NCI-H1092 (cell line): ENCODE measurements at regions not wholly inside any gene's neighbourhood (a gene's known extent, or its start where the extent isn't known, plus 50 kb on each side); places are given as distances from the start of the nearest gene placed in this dataset.
"Not testable (repeated sequence)": the region's sequence is repeated elsewhere in the genome, so short reads cannot be mapped to it uniquely, and the experiment has no call there.

Source experiments
- DNase-seq: peaks from one replicate; lab custom pipeline; 2025; lab: John Stamatoyannopoulos, UW

DNA sequence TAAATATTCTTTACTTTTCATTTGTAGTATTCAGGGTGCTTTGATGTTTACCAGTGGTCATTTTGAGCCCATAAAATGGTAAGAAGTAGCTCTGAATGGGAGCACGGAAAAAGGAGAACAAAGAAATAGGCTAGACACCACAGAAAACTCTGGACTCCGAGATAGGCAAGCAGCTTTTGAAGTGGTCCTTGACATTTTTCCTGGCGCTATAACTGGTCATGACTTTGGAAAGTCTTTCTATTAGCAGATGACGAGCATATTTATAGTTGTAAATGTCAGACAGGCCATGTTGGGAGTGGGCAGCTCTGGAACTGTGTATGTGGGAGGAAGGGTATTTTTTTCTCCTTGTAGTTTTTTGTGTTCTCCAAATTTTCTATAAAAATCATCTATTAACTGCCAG, 126.1 kb upstream of the POC5 start:
- no peak for DNase-seq

- DNase-seq: no peak
These were observed 122.3 kb upstream of the POC5 start for GRCh38 chr5:75839547-75839946.

DNA sequence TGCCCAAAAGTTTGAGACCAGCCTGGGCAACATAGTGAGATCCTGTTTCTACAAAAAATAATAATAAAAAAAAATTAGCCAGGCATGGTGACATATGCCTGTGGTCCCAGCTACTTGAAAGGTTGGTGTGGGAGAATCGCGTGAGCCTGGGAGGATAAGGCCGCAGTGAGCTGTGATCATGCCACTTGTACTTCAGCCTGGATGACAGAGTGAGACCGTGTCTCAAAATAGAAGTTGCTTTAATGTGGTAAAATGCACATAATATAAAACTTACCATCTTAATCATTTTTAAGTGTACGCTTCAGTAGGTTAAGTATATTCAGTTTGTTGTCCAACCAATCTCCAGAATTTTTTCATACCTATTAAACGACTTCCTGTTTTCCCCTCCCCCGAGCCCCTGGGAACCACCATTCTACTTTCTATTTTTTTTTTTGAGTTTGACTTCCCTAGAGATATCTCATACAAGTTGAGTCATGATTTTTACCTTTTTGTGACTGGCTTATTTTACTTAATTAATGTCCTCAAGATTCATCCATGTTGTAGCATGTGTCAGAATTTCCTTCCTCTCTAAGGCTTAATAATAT, 120.1 kb upstream of the POC5 start:
- no peak for DNase-seq

DNA sequence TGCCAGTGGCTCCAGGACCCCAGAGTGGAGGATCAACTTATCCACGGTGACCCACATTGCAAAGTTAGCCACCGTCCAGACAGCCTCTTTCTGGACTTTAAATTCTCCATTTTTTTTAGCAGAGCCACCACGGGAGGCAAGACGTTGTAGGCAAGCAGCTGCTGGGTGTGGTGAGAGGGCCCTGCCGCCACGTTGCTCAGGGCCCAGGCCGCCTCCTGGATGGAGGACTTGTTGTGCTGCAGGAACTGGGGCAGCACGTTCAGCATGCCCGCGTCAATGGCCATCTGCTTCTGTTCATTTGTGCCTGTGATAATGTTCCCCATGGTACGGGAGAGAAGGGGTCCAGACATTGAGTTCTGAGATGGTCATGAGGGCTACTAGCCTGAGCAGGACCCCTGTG, 114.3 kb upstream of the POC5 start:
- DNase-seq: no peak

DNA sequence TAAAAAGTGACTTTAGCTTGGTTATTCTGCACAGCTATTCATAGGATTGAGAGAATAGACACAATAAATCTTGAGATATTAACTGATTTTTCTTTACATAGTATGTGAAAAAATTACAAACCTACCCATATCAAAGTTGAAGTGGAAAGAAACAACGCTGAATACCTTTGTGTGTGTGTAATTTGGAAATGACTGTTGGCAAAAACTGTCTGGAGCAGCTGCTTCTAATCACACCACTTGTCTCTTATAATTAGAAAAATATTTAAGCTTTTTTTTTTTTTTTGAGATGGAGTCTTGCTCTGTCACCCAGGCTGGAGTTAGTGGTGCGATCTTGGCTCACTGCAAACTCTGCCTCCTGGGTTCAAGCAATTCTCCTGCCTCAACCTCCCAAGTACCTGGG, 110.8 kb upstream of the POC5 start:
- no peak for DNase-seq

DNA sequence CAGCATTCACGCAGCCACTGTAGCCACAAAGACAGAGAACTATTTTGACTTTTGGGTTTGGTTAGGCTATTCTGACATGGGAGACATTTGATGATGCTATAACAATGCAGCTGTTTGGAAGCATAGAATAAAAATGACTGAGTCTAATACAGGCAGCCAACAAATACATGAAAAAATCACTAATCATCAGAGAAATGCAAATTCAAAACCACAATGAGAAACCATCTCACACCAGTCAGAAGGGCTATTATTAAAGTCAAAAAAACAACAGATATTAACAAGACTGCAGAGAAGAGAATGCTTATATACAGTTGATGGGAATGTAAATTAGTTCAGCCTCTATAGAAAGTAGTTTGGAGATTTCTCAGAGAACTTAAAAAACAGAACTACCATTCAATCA, 107.1 kb upstream of the POC5 start:
- DNase-seq: no peak

DNA sequence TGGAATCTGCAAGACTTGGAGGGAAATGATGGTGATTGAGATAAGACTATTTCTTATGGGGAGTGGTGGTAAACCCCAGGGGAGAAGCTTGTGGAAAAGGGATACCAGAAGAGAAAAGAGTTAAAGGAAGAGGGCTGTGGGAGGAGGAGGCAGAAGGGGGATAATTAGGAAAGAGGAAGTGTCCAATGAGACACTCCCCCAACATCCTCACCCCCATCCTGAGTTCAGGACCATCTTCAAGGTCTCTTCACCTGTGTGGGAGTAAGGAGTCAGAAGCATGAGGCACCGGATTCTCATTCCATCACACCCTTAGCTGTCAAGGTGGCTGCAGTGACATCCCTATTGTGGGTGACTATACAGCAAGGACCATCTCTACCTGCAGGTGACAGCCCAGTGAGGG, 106.6 kb upstream of the POC5 start:
- DNase-seq: no peak

- no peak for DNase-seq
These were observed 101.4 kb upstream of the POC5 start for GRCh38 chr5:75818661-75819060.

DNA sequence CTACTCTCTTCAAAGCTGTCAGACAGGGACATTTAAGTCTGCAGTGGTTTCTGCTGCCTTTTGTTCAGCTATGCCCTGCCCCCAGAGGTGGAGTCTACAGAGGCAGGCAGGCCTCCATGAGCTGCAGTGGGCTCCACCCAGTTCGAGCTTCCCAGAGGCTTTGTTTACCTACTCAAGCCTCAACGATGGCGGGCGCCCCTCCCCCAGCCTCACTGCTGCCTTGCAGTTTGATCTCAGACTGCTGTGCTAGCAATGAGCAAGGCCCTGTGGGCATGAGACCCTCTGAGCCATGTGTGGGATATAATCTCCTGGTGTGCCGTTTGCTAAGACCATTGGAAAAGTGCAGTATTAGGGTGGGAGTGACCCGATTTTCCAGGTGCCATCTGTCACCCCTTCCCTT, 82.5 kb upstream of the POC5 start:
- not testable (repeated sequence) for DNase-seq

GRCh38 chr5:75769338-75769737, 52.1 kb upstream of the POC5 start:
- not testable (repeated sequence) for DNase-seq
